Neural cell (in vitro differentiated cells): ENCODE measurements at regions not wholly inside any gene's neighbourhood (a gene's known extent, or its start where the extent isn't known, plus 50 kb on each side); places are given as distances from the start of the nearest gene placed in this dataset.

ENCODE experiments used
- EP300 ChIP-seq: fragments of 450-650 bp; conservative IDR thresholded peaks from 2 replicates; pipeline ENCODE4 v1.6.1; 2014; ENCODE audit warnings: antibody characterized with exemption, mild to moderate bottlenecking, moderate library complexity; ENCODE audit not compliant: poor library complexity, severe bottlenecking
- POLR2AphosphoS5 ChIP-seq: IDR thresholded peaks from 2 replicates; pipeline ENCODE4 v1.6.1; 2012
- RAD21 ChIP-seq: fragments of 450-650 bp; conservative IDR thresholded peaks from 2 replicates; pipeline ENCODE4 v1.6.1; 2014; ENCODE audit warnings: antibody characterized with exemption, mild to moderate bottlenecking, moderate library complexity
- SMC3 ChIP-seq: fragments of 450-650 bp; conservative IDR thresholded peaks from 2 replicates; pipeline ENCODE4 v1.6.1; 2014; ENCODE audit warnings: antibody characterized with exemption, mild to moderate bottlenecking, moderate library complexity; ENCODE audit not compliant: poor library complexity
- TF ChIP-seq, protein P1 (sequence below): fragments of 450-650 bp; IDR thresholded peaks from 2 replicates; pipeline ENCODE4 v1.5.1; 2014; ENCODE audit warnings: antibody characterized with exemption, mild to moderate bottlenecking, moderate library complexity; ENCODE audit not compliant: poor library complexity, severe bottlenecking
- TF ChIP-seq, protein P2 (sequence below): IDR thresholded peaks from 2 replicates; pipeline ENCODE4 v1.6.1; 2012; ENCODE audit warnings: borderline replicate concordance

GRCh38 chr10:78629773-78630172, 439.0 kb upstream of the ZMIZ1 start:
- TF ChIP-seq, protein P1, sequence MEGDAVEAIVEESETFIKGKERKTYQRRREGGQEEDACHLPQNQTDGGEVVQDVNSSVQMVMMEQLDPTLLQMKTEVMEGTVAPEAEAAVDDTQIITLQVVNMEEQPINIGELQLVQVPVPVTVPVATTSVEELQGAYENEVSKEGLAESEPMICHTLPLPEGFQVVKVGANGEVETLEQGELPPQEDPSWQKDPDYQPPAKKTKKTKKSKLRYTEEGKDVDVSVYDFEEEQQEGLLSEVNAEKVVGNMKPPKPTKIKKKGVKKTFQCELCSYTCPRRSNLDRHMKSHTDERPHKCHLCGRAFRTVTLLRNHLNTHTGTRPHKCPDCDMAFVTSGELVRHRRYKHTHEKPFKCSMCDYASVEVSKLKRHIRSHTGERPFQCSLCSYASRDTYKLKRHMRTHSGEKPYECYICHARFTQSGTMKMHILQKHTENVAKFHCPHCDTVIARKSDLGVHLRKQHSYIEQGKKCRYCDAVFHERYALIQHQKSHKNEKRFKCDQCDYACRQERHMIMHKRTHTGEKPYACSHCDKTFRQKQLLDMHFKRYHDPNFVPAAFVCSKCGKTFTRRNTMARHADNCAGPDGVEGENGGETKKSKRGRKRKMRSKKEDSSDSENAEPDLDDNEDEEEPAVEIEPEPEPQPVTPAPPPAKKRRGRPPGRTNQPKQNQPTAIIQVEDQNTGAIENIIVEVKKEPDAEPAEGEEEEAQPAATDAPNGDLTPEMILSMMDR = no peak
- TF ChIP-seq POLR2AphosphoS5 (no peak), SMC3 (no peak), RAD21 (no peak), EP300 (no peak)
- TF ChIP-seq, protein P2, sequence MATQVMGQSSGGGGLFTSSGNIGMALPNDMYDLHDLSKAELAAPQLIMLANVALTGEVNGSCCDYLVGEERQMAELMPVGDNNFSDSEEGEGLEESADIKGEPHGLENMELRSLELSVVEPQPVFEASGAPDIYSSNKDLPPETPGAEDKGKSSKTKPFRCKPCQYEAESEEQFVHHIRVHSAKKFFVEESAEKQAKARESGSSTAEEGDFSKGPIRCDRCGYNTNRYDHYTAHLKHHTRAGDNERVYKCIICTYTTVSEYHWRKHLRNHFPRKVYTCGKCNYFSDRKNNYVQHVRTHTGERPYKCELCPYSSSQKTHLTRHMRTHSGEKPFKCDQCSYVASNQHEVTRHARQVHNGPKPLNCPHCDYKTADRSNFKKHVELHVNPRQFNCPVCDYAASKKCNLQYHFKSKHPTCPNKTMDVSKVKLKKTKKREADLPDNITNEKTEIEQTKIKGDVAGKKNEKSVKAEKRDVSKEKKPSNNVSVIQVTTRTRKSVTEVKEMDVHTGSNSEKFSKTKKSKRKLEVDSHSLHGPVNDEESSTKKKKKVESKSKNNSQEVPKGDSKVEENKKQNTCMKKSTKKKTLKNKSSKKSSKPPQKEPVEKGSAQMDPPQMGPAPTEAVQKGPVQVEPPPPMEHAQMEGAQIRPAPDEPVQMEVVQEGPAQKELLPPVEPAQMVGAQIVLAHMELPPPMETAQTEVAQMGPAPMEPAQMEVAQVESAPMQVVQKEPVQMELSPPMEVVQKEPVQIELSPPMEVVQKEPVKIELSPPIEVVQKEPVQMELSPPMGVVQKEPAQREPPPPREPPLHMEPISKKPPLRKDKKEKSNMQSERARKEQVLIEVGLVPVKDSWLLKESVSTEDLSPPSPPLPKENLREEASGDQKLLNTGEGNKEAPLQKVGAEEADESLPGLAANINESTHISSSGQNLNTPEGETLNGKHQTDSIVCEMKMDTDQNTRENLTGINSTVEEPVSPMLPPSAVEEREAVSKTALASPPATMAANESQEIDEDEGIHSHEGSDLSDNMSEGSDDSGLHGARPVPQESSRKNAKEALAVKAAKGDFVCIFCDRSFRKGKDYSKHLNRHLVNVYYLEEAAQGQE = no peak
